Fibroblast of lung (primary cell): ENCODE measurements at regions not wholly inside any gene's neighbourhood (a gene's known extent, or its start where the extent isn't known, plus 50 kb on each side); places are given as distances from the start of the nearest gene placed in this dataset.

Experiments
- EZH2 ChIP-seq: IDR thresholded peaks from 2 replicates; pipeline ENCODE4 v1.5.1; 2012; ENCODE audit warnings: low read length, control low read depth, mild to moderate bottlenecking; ENCODE audit errors: missing control alignments
- TF ChIP-seq, protein P1 (sequence below), 2 donors: IDR thresholded peaks in 1 of 2; conservative IDR thresholded peaks in 1 of 2; 1 replicate in 1 of 2; 2 replicates in 1 of 2; pipeline ENCODE4 v1.5.1; 2011 to 2012; ENCODE audit warnings: low read length in 2 of 2, control low read depth in 1 of 2, inconsistent platforms in 1 of 2, low read depth in 1 of 2, mild to moderate bottlenecking in 1 of 2

DNA sequence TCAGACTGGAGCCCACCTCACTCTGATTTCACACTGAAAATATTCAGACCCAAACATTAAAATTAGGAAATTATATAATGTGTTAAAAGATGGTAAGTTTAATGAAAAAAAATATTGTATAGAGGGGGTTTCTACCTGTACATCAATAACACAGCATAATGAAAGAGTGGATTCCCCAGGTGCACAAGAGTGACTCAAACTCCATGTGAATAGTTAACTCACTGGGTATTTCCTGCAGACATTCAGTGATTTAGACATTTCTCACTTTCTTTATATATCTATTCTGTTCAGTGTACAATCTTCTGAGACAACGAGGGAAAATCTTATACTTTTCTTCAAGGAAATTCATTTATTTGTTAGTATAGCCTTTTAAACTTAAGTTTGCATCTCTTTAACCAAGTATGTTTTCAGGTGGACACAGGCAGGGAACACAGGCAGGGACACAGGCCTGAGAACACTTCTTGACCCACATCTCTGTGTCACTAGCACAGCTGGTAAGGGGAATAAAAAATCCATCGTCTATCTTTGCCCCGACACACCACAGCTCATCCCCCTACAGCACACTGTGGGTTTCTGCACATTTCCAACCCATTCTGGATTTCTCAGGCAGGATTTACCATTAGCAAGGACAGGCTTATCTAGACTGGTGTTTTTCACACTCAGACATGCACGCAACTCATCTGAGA lies 525.5 kb upstream of the BOD1L1 start:
- TF ChIP-seq, protein P1, sequence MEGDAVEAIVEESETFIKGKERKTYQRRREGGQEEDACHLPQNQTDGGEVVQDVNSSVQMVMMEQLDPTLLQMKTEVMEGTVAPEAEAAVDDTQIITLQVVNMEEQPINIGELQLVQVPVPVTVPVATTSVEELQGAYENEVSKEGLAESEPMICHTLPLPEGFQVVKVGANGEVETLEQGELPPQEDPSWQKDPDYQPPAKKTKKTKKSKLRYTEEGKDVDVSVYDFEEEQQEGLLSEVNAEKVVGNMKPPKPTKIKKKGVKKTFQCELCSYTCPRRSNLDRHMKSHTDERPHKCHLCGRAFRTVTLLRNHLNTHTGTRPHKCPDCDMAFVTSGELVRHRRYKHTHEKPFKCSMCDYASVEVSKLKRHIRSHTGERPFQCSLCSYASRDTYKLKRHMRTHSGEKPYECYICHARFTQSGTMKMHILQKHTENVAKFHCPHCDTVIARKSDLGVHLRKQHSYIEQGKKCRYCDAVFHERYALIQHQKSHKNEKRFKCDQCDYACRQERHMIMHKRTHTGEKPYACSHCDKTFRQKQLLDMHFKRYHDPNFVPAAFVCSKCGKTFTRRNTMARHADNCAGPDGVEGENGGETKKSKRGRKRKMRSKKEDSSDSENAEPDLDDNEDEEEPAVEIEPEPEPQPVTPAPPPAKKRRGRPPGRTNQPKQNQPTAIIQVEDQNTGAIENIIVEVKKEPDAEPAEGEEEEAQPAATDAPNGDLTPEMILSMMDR (conservative IDR thresholded peaks at IDR 0.05 in 1 of 2, IDR thresholded peaks at IDR 0.05 in 1 of 2; ENCODE audit: low read depth in 1 of 2, low read length in 2 of 2) = no peak
- no peak for TF ChIP-seq EZH2
